Central memory CD8-positive, alpha-beta T cell (primary cell): ENCODE measurements at regions not wholly inside any gene's neighbourhood (a gene's known extent, or its start where the extent isn't known, plus 50 kb on each side); places are given as distances from the start of the nearest gene placed in this dataset.
A peak's percentile ranks its signal among the peaks of the same experiment; 100 is the strongest.

Source experiments
- ATAC-seq: fragments of 150-1000 bp; cut with Tn5 transposase; replicated peaks from 2 replicates; pipeline ENCODE4 v1.10.0; 2022; ENCODE audit warnings: mild to moderate bottlenecking, moderate FRiP score, moderate number of reproducible peaks; ENCODE audit not compliant: poor library complexity, severe bottlenecking; ENCODE audit errors: extremely low read depth
- DNase-seq, 2 donors: peaks; one replicate each; pipeline ENCODE4 v3.0.0; 2021; ENCODE audit warnings: low spot score in 2 of 2
- H3K27ac Mint-ChIP-seq: one replicate; pipeline ENCODE4 v1.8.0; 2022; ENCODE audit warnings: low read depth, mild to moderate bottlenecking, moderate library complexity, mixed read lengths
- H3K27me3 Mint-ChIP-seq: one replicate; pipeline ENCODE4 v1.8.0; 2022; ENCODE audit warnings: mixed read lengths
- H3K36me3 Mint-ChIP-seq: one replicate; pipeline ENCODE4 v1.8.0; 2022; ENCODE audit warnings: mild to moderate bottlenecking, moderate library complexity, mixed read lengths; ENCODE audit not compliant: insufficient read depth
- H3K4me1 Mint-ChIP-seq: one replicate; pipeline ENCODE4 v1.8.0; 2022; ENCODE audit warnings: mixed read lengths
- H3K4me3 Mint-ChIP-seq: one replicate; pipeline ENCODE4 v1.8.0; 2022; ENCODE audit warnings: mild to moderate bottlenecking, moderate library complexity, mixed read lengths
- H3K9me3 Mint-ChIP-seq: one replicate; pipeline ENCODE4 v1.8.0; 2022; ENCODE audit warnings: mixed read lengths

DNA sequence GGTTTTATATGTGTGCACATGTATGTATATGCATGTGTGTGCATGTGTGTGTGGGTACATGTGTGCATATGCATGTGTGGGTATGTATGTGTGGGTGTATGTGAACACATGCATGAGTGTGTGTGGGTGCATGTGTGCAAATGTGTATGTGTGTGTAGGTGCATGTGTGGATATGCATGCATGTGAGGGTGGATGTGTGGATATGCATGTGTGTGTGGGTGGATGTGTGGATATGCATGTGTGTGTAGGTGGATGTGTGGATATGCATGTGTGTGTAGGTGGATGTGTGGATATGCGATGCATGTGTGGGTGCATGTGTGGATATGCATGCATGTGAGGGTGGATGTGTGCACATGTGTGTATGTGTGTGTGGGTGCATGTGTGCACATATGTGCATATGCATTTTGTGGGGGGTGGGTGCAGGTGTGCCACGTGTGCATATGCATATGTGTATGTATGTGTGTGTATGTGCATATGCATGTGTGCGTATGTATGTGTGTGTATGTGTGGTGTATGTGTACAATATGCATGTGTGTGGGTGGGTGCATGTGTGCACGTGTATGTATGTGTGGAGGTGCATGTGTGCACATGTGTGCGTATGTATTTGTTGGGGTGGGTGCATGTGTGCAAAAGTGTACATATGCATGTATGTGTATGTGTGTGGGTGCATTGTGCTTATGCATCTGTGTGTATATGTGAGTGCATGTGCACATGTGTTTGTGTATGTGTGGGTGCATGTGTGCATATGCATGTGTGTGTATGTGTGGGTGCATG is 144.2 kb downstream of the GAS1 start:
- no peaks in the 10 kb centered on the region for H3K4me1 Mint-ChIP-seq
- no peaks in the 10 kb centered on the region for H3K9me3 Mint-ChIP-seq
- no peak for DNase-seq
- ATAC-seq, result no peak
- no peak overlapping the region for H3K4me3 Mint-ChIP-seq
- H3K27ac Mint-ChIP-seq, result no peak overlapping the region
- peaks cover 14% of the 10 kb centered on the region for H3K27me3 Mint-ChIP-seq
- no peaks in the 10 kb centered on the region for H3K36me3 Mint-ChIP-seq

DNA sequence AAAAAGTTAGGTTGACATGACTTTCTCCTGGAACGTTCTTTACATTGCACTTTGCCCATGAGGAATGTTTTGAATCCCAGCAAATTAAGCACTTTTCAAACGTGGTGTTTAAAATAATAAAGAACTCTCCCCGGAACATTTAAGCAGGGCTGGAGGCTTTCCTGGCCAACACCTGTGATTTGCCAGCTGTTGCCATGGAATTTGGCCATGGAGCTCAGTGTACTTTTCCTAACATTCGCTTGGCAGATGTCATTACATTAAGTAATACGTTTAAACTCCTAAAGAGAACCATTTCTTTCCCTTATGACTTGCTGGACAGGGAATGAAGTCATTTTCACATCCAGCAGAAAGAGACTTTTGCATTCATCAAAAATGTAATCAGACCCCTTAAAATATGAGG is 146.1 kb downstream of the GAS1 start:
- Mint-ChIP-seq H3K9me3 (no peaks in the 10 kb centered on the region), H3K27ac (no peak overlapping the region), H3K27me3 (peaks cover 28% of the 10 kb centered on the region), H3K4me3 (no peak overlapping the region), H3K4me1 (no peaks in the 10 kb centered on the region), H3K36me3 (no peaks in the 10 kb centered on the region)
- DNase-seq (no peak), ATAC-seq (no peak)

DNA sequence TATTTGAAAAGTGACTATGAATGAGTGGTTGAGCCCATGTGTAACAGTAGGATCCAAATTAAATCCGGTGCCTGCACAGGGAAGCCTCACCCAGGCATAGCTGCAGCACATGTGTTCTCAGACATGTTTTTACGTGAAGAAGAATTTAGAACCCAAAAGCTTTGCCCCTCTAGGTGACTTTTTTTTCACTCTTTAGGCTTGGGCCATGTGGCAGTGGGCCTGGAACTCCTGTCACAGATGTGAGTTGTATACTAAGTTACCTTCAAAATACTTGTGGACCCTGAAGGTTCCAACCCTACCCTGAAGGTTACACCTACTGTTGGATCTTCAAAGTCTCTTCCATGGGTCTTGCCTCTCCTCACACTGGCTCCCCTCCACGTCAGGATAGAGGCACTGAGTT is 146.6 kb downstream of the GAS1 start:
- Mint-ChIP-seq H3K36me3 (no peaks in the 10 kb centered on the region), H3K27me3 (peaks cover 28% of the 10 kb centered on the region), H3K4me1 (no peaks in the 10 kb centered on the region), H3K27ac (no peak overlapping the region), H3K4me3 (no peak overlapping the region), H3K9me3 (no peaks in the 10 kb centered on the region)
- ATAC-seq, result no peak
- DNase-seq, result no peak

DNA sequence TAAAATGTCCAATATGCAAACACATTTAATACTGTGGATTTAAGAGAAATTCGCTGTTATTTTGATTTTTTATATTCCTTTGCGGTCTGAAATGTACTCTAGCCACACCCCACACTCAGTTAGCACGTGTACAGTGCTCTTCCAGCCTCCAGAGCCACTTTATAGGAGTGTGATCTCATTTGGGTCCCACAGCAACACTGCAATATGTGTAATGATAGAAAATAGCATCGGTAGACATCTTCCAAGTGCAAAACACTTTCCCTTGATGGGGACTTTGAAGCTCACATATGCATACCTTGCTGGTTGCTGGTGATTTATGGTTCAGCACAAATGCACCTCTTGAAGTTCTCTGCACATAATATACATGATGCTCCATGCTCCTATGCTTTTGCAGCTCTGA is 148.3 kb downstream of the GAS1 start:
- Mint-ChIP-seq H3K4me3 (no peak overlapping the region), H3K27me3 (peaks cover 39% of the 10 kb centered on the region), H3K27ac (no peak overlapping the region), H3K4me1 (no peaks in the 10 kb centered on the region), H3K36me3 (no peaks in the 10 kb centered on the region), H3K9me3 (no peaks in the 10 kb centered on the region)
- DNase-seq, result no peak
- no peak for ATAC-seq

DNA sequence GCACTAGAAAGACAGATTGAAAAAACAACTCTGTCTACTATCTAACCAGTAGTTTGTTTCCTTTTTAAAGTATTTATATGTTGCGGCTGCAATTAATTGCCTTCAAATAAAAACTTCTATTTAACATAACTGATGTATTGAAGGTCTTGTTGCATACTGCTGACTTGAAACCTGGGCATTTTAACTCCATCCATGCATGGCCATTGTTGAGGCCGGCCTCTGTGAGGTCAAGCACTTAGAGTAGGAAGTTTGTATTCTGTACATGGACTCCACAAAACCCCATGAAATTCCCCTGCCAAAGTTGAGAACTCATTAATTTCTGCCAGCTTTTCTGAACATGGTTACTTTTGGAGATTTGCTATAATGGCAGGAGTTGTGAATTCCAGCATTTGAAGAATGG is 150.6 kb downstream of the GAS1 start:
- H3K36me3 Mint-ChIP-seq, result no peaks in the 10 kb centered on the region

DNA sequence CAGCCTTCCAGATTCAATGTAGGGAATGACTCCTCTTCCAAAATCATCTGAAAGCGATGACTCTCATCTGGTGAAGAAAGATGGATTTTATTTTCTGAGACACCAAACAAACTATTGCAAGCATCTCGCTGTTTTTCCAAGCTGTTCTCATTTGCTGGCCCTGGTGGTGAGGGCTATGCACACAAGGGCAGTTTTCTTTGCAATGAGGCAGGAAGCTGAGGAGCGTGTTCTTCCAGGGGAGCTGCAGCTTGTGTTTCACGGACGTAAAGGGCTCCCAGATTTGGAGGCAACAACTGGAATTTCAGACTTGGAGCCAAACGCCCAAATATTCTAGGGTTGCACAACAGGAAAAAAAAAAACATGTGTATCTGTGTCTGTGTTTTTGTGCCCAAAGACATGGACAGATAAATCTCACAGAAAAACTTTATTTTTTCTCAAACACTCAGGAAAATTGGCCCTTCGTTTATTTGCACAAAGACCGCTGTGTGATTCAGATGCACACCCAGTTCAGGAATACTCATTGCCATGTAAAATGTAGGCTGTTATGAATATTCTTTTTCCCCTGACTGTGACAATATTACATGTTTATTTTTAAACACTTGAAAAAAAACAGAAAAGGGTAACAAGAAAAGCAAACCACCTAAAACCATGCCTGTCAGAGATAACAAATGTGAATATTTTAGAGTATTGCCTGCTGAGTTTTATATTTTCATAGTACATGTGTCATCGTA is 151.3 kb downstream of the GAS1 start:
- no peaks in the 10 kb centered on the region for H3K36me3 Mint-ChIP-seq
- H3K4me3 Mint-ChIP-seq, result no peak overlapping the region
- H3K4me1 Mint-ChIP-seq, result no peaks in the 10 kb centered on the region
- DNase-seq (no peak), ATAC-seq (no peak)
- no peak overlapping the region for H3K27ac Mint-ChIP-seq
- H3K27me3 Mint-ChIP-seq, result peaks cover 56% of the 10 kb centered on the region
- H3K9me3 Mint-ChIP-seq, result no peaks in the 10 kb centered on the region

More for the DNA sequence above, 150.6 kb downstream of the GAS1 start:
- Mint-ChIP-seq H3K9me3 (no peaks in the 10 kb centered on the region), H3K27ac (no peak overlapping the region), H3K4me3 (no peak overlapping the region), H3K4me1 (no peaks in the 10 kb centered on the region), H3K27me3 (peaks cover 49% of the 10 kb centered on the region)
- ATAC-seq, result no peak
- DNase-seq, result no peak

DNA sequence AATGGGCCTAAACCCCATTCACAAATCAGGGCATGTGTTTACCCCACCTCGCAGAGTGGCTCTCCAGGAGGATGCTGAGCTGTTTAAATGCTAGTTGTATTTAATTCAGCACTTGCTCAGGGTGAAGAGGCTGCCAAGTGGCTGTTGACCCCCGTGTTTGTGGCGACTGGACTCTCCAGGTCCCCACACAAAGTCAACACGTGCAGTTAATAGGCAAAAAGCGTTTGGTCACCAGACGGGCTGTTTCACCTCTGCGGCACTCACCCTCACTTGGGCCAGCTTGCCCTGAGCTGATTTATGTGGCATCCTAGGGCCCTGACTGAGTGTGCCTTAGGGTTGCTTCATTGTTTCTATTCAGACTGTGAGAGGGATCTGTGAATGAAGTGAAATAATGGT is 152.3 kb downstream of the GAS1 start:
- Mint-ChIP-seq H3K4me3 (no peak overlapping the region), H3K4me1 (no peaks in the 10 kb centered on the region), H3K27ac (no peak overlapping the region), H3K27me3 (peaks cover 65% of the 10 kb centered on the region), H3K36me3 (no peaks in the 10 kb centered on the region), H3K9me3 (no peaks in the 10 kb centered on the region)
- DNase-seq, result no peak
- ATAC-seq, result no peak

DNA sequence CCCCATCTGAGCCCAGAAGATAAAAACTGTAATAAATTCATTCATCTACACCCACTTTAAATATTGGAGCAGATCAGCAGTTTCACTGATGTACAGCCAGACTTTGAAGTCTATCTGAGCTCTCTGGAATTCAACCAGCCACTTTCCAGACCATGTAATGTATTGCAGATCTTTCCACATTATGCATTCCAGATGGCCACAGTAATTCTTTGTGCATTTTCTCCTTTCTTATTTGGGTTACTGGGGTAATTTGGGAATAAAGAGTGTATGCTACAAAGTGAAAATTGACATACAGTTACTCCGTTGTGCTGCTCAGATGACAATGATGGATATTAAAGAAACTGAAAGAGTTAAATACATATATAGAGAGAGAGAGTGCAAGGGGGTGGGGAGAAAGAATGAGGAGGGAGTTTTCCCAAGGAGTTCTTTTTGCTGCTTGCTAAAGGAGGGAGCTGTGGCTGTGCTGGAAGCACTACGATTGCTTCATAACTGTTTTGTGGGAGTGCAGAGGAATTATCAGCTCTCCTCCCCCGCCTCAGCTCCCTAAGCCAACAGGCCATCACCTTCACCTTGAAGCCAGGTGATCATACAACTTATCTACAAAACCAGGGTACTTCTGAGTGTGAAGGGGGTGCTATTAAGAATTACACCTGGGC is 152.8 kb downstream of the GAS1 start:
- ATAC-seq (no peak), DNase-seq (no peak)
- Mint-ChIP-seq H3K4me1 (no peaks in the 10 kb centered on the region), H3K4me3 (no peak overlapping the region), H3K9me3 (no peaks in the 10 kb centered on the region), H3K27ac (peak overlapping the region; percentile 14), H3K36me3 (no peaks in the 10 kb centered on the region), H3K27me3 (peaks cover 69% of the 10 kb centered on the region)

DNA sequence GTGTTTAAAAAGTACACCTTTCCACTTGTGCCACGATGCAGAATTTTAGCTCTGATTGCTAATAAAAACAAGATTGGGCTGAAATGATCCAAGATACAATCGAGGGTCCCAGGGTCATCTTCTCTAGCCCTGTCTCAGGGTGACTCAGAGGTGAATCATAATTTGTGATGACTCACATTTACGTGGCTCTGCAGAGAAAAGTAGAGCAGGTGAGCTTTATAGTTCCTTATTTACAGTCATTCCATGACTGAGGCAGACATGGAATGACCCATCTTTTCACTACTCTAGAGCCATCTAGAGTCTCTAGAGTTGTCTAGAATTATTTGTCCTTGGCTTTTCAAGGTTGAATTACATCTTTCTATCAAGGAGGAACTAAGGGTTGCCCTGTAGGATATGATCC is 155.2 kb downstream of the GAS1 start:
- ATAC-seq (no peak), DNase-seq (no peak)
- no peak overlapping the region for H3K27ac Mint-ChIP-seq
- H3K9me3 Mint-ChIP-seq, result no peaks in the 10 kb centered on the region
- no peaks in the 10 kb centered on the region for H3K4me1 Mint-ChIP-seq
- H3K4me3 Mint-ChIP-seq, result no peak overlapping the region
- H3K36me3 Mint-ChIP-seq, result no peaks in the 10 kb centered on the region
- peaks cover 64% of the 10 kb centered on the region for H3K27me3 Mint-ChIP-seq

DNA sequence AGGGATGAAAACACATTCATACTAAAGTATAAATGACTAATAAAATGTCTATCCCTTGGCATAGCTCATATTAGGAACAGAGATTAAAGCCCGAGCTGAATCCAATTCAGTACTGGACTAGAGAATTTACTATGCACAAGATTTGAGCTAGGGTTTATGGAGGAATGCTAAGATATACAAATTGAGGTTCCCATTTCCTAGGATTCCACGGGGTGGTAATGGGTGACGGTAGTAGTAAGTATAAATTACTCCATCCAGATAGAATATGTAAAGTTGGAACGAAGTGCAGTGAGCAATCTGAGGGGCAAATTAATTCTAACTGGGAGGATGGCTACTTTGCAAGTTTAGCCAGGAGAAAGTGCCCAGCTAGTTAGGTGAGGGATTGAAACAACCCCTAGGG is 156.5 kb downstream of the GAS1 start:
- H3K4me1 Mint-ChIP-seq, result no peaks in the 10 kb centered on the region
- no peak for DNase-seq
- H3K4me3 Mint-ChIP-seq, result no peak overlapping the region
- no peaks in the 10 kb centered on the region for H3K36me3 Mint-ChIP-seq
- ATAC-seq, result no peak
- no peak overlapping the region for H3K27ac Mint-ChIP-seq
- peaks cover 59% of the 10 kb centered on the region for H3K27me3 Mint-ChIP-seq
- no peaks in the 10 kb centered on the region for H3K9me3 Mint-ChIP-seq

DNA sequence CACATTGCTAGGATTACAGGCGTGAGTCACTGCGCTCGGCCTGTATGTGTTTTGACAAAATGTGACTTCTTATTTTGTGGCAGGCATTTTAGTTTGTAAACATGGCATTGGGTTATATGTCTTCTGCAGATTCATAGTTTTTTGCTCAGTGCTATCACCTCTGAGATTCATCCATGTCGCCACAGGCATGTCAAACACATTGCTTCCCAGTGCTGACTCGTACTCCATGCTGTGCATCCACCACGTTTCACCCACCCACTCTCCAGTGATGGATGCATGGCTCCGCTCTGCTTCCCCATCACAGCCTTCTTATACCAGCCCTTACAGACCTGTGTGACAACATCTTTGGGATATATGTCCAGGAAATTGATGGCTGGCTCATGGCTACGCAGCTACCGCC is 158.8 kb downstream of the GAS1 start:
- H3K9me3 Mint-ChIP-seq, result no peaks in the 10 kb centered on the region
- no peak for ATAC-seq
- H3K27ac Mint-ChIP-seq, result no peak overlapping the region
- no peaks in the 10 kb centered on the region for H3K4me1 Mint-ChIP-seq
- peaks cover 43% of the 10 kb centered on the region for H3K27me3 Mint-ChIP-seq
- DNase-seq, result no peak
- no peaks in the 10 kb centered on the region for H3K36me3 Mint-ChIP-seq
- H3K4me3 Mint-ChIP-seq, result no peak overlapping the region

DNA sequence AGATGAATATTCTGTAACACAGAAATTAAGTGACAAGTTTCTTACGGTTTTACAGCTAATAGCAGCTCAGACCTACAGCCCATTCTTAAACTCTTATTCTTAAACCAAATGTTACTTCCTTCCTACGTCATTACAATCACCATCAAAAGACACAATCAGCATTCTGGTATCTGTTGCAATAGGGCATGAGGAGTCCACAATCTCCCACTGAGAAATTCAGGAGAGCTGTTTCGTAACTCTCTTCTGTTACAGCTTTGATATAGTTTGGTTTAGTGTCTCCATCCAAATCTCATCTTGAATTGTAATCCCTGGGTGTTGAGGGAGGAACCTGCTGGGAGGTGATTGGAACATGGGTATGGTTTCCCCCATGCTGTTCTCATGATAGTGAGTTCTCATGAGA is 163.4 kb downstream of the GAS1 start:
- no peak for ATAC-seq
- H3K9me3 Mint-ChIP-seq, result no peaks in the 10 kb centered on the region
- no peak overlapping the region for H3K27ac Mint-ChIP-seq
- H3K36me3 Mint-ChIP-seq, result no peaks in the 10 kb centered on the region
- no peaks in the 10 kb centered on the region for H3K4me1 Mint-ChIP-seq
- H3K4me3 Mint-ChIP-seq, result no peak overlapping the region
- DNase-seq, result no peak
- peaks cover 38% of the 10 kb centered on the region for H3K27me3 Mint-ChIP-seq

DNA sequence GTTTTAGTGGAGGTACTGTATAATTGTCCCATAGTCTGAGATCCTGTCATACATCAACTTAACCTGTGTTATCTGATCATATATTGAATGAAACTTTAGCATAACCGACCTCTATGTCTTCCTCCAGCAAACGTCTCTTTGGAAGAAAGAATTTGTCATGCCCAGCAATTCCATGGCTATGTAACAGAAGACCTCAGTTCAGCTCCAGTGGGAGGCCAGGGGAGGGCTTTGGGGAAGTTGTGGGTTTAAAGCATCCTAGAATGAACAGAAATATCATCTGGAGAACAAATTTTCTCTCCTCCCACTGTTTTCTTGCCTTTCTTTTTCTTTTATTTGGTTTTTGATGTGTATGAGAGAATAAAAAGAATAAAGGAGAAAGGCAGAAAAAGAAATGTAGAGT is 164.5 kb downstream of the GAS1 start:
- no peak for ATAC-seq
- DNase-seq, result no peak
- Mint-ChIP-seq H3K27me3 (peaks cover 43% of the 10 kb centered on the region), H3K36me3 (no peaks in the 10 kb centered on the region), H3K27ac (no peak overlapping the region), H3K9me3 (no peaks in the 10 kb centered on the region), H3K4me3 (no peak overlapping the region), H3K4me1 (no peaks in the 10 kb centered on the region)
